IPS-18a (cell line): ENCODE measurements at regions not wholly inside any gene's neighbourhood (a gene's known extent, or its start where the extent isn't known, plus 50 kb on each side); places are given as distances from the start of the nearest gene placed in this dataset.

Source experiments
- H3K27ac ChIP-seq: one replicate; pipeline ENCODE4 v1.5.1; 2013; ENCODE audit warnings: low read length
- H3K27me3 ChIP-seq: one replicate; pipeline ENCODE4 v1.6.1; 2013; ENCODE audit warnings: mild to moderate bottlenecking, low read length; ENCODE audit not compliant: control insufficient read depth, insufficient read depth
- H3K36me3 ChIP-seq: one replicate; pipeline ENCODE4 v1.6.1; 2013; ENCODE audit warnings: low read depth, low read length; ENCODE audit not compliant: control insufficient read depth
- H3K4me1 ChIP-seq: one replicate; pipeline ENCODE4 v1.6.1; 2013; ENCODE audit warnings: low read depth, low read length; ENCODE audit not compliant: control insufficient read depth
- H3K4me3 ChIP-seq: one replicate; pipeline ENCODE4 v1.5.1; 2013; ENCODE audit warnings: low read length
- H3K9ac ChIP-seq: one replicate; pipeline ENCODE4 v1.6.1; 2013; ENCODE audit warnings: mild to moderate bottlenecking, low read length, moderate library complexity
- H3K9me3 ChIP-seq: one replicate; pipeline ENCODE4 v1.6.1; 2013; ENCODE audit warnings: low read depth, low read length; ENCODE audit not compliant: control insufficient read depth

- Histone ChIP-seq H3K27ac (no peak overlapping the region), H3K27me3 (no peaks in the 10 kb centered on the region), H3K9ac (no peak overlapping the region), H3K9me3 (peaks cover 6% of the 10 kb centered on the region), H3K4me1 (peaks cover 14% of the 10 kb centered on the region), H3K36me3 (no peaks in the 10 kb centered on the region), H3K4me3 (no peak overlapping the region)
Measured at GRCh38 chr1:187619175-187619574, 790.4 kb downstream of the PLA2G4A start.

GRCh38 chr1:187621951-187622350 is 793.2 kb downstream of the PLA2G4A start:
- Histone ChIP-seq H3K9me3 (no peaks in the 10 kb centered on the region), H3K9ac (no peak overlapping the region), H3K27ac (no peak overlapping the region), H3K4me3 (no peak overlapping the region), H3K27me3 (no peaks in the 10 kb centered on the region), H3K4me1 (peaks cover 39% of the 10 kb centered on the region), H3K36me3 (no peaks in the 10 kb centered on the region)

- no peak overlapping the region for H3K4me3 ChIP-seq
Measured at GRCh38 chr1:187622545-187622944, 793.8 kb downstream of the PLA2G4A start.

GRCh38 chr1:187624812-187625545 is 796.2 kb downstream of the PLA2G4A start:
- Histone ChIP-seq H3K27ac (peak overlapping the region; percentile 59), H3K9me3 (no peaks in the 10 kb centered on the region), H3K36me3 (no peaks in the 10 kb centered on the region), H3K27me3 (no peaks in the 10 kb centered on the region), H3K9ac (peak overlapping the region; percentile 29), H3K4me3 (peak overlapping the region; percentile 35), H3K4me1 (peaks cover 39% of the 10 kb centered on the region)

More at GRCh38 chr1:187622545-187622944, 793.8 kb downstream of the PLA2G4A start:
- no peak overlapping the region for H3K27ac ChIP-seq
- H3K27me3 ChIP-seq, result no peaks in the 10 kb centered on the region
- no peaks in the 10 kb centered on the region for H3K9me3 ChIP-seq
- H3K36me3 ChIP-seq, result no peaks in the 10 kb centered on the region
- no peak overlapping the region for H3K9ac ChIP-seq
- H3K4me1 ChIP-seq, result peaks cover 39% of the 10 kb centered on the region

- peaks cover 39% of the 10 kb centered on the region for H3K4me1 ChIP-seq
- H3K36me3 ChIP-seq, result no peaks in the 10 kb centered on the region
- H3K9me3 ChIP-seq, result peaks cover 8% of the 10 kb centered on the region
- no peak overlapping the region for H3K9ac ChIP-seq
- H3K4me3 ChIP-seq, result no peak overlapping the region
- no peaks in the 10 kb centered on the region for H3K27me3 ChIP-seq
- no peak overlapping the region for H3K27ac ChIP-seq
Measured at GRCh38 chr1:187626056-187626455, 797.3 kb downstream of the PLA2G4A start.

GRCh38 chr1:187627516-187627915 is 798.8 kb downstream of the PLA2G4A start:
- Histone ChIP-seq H3K4me1 (peaks cover 33% of the 10 kb centered on the region), H3K9me3 (peaks cover 17% of the 10 kb centered on the region), H3K36me3 (no peaks in the 10 kb centered on the region), H3K4me3 (no peak overlapping the region), H3K27ac (no peak overlapping the region), H3K9ac (no peak overlapping the region), H3K27me3 (no peaks in the 10 kb centered on the region)

- Histone ChIP-seq H3K9ac (no peak overlapping the region), H3K4me1 (peaks cover 27% of the 10 kb centered on the region), H3K9me3 (peaks cover 17% of the 10 kb centered on the region), H3K4me3 (no peak overlapping the region), H3K27ac (no peak overlapping the region), H3K27me3 (no peaks in the 10 kb centered on the region), H3K36me3 (no peaks in the 10 kb centered on the region)
Measured at GRCh38 chr1:187629075-187629474, 800.3 kb downstream of the PLA2G4A start.

GRCh38 chr1:187630653-187631380 is 802.1 kb downstream of the PLA2G4A start:
- H3K4me3 ChIP-seq, result no peak overlapping the region
- no peak overlapping the region for H3K9ac ChIP-seq
- H3K9me3 ChIP-seq, result peaks cover 17% of the 10 kb centered on the region
- H3K27me3 ChIP-seq, result no peaks in the 10 kb centered on the region
- H3K27ac ChIP-seq, result no peak overlapping the region
- no peaks in the 10 kb centered on the region for H3K36me3 ChIP-seq
- peaks cover 9% of the 10 kb centered on the region for H3K4me1 ChIP-seq

GRCh38 chr1:187631381-187631675 is 802.6 kb downstream of the PLA2G4A start:
- Histone ChIP-seq H3K9ac (no peak overlapping the region), H3K36me3 (no peaks in the 10 kb centered on the region), H3K9me3 (peaks cover 17% of the 10 kb centered on the region), H3K4me3 (no peak overlapping the region), H3K4me1 (peaks cover 4% of the 10 kb centered on the region), H3K27me3 (no peaks in the 10 kb centered on the region), H3K27ac (no peak overlapping the region)

GRCh38 chr1:187631984-187632383 is 803.2 kb downstream of the PLA2G4A start:
- H3K27ac ChIP-seq, result no peak overlapping the region
- H3K4me1 ChIP-seq, result no peaks in the 10 kb centered on the region
- no peaks in the 10 kb centered on the region for H3K36me3 ChIP-seq
- no peak overlapping the region for H3K9ac ChIP-seq
- H3K4me3 ChIP-seq, result no peak overlapping the region
- H3K9me3 ChIP-seq, result peaks cover 17% of the 10 kb centered on the region
- no peaks in the 10 kb centered on the region for H3K27me3 ChIP-seq

GRCh38 chr1:187634940-187635339 is 806.2 kb downstream of the PLA2G4A start:
- Histone ChIP-seq H3K9ac (no peak overlapping the region), H3K36me3 (no peaks in the 10 kb centered on the region), H3K9me3 (peaks cover 17% of the 10 kb centered on the region), H3K4me3 (no peak overlapping the region), H3K27me3 (no peaks in the 10 kb centered on the region), H3K4me1 (no peaks in the 10 kb centered on the region), H3K27ac (no peak overlapping the region)
